Endothelial cell of umbilical vein (primary cell): ENCODE measurements at regions not wholly inside any gene's neighbourhood (a gene's known extent, or its start where the extent isn't known, plus 50 kb on each side); places are given as distances from the start of the nearest gene placed in this dataset.

Experiments used
- BruUV-seq: library from RNA; stranded (reverse); fragments of 400-500 nt; replicated peaks from 2 replicates; lab custom pipeline; 2021; lab: Mats Ljungman, UMichigan
- CTCF ChIA-PET: fragments of 300-600, 350-600 bp; sonication (Branson Sonifier 250); formaldehyde crosslinking; loops from one replicate; lab custom pipeline; 2021; ENCODE audit warnings: antibody characterized with exemption, inconsistent platforms; lab: Charles Lee
- POLR2A ChIA-PET: fragments of 300-600, 350-600 bp; sonication (Branson Sonifier 250); formaldehyde crosslinking; loops from one replicate; lab custom pipeline; 2021; ENCODE audit warnings: antibody characterized with exemption, inconsistent platforms; lab: Charles Lee
- DNase-seq: peaks from one replicate; pipeline ENCODE4 v3.0.0-alpha.2; 2011; ENCODE audit warnings: low read depth, low spot score
- FAIRE-seq: peaks from 2 replicates; lab custom pipeline; 2011; peaks lifted over from hg19 to GRCh38; lab: Jason Lieb, UNC
- H2AFZ ChIP-seq: 2 replicates; pipeline ENCODE4 v1.6.0; 2012; ENCODE audit warnings: low read depth, low read length, control low read depth, inconsistent platforms
- H3K27ac ChIP-seq: 2 replicates; pipeline ENCODE4 v1.5.1; 2011; ENCODE audit warnings: low read depth, mild to moderate bottlenecking, control low read depth, low read length, moderate library complexity; ENCODE audit not compliant: insufficient read depth
- H3K27me3 ChIP-seq, 2 experiments: 2 replicates each; pipeline versions ENCODE4 v1.6.0 to v1.6.1; 2011; ENCODE audit warnings: low read length in 2 of 2, mixed read lengths in 1 of 2; ENCODE audit not compliant: control insufficient read depth in 2 of 2, insufficient read depth in 2 of 2
- H3K36me3 ChIP-seq, 2 experiments: 2 replicates in 1 of 2; 3 replicates in 1 of 2; pipeline ENCODE4 v1.5.1; 2011; ENCODE audit warnings: low read length in 2 of 2, mild to moderate bottlenecking in 1 of 2, moderate library complexity in 1 of 2; ENCODE audit not compliant: control insufficient read depth in 2 of 2, insufficient read depth in 2 of 2; ENCODE audit errors: extremely low read depth in 1 of 2
- H3K4me1 ChIP-seq: 3 replicates; pipeline ENCODE4 v1.5.1; 2011; ENCODE audit warnings: mild to moderate bottlenecking, low read length; ENCODE audit not compliant: control insufficient read depth, insufficient read depth; ENCODE audit errors: extremely low read depth
- H3K4me2 ChIP-seq: 2 replicates; pipeline ENCODE4 v1.6.1; 2011; ENCODE audit warnings: low read length, control low read depth, mixed read lengths; ENCODE audit not compliant: insufficient read depth
- H3K4me3 ChIP-seq, 3 experiments: fragments of 200-600 bp in 1 of 3; sonication (generic), shearing (Covaris generic) in 1 of 3; replicated peaks in 1 of 3; 2 replicates each; pipeline ENCODE4 v1.5.1; 2011 to 2016; ENCODE audit warnings: control low read depth in 3 of 3, low read length in 3 of 3, mild to moderate bottlenecking in 2 of 3, inconsistent platforms in 1 of 3, low read depth in 1 of 3, moderate library complexity in 1 of 3; ENCODE audit not compliant: insufficient read depth in 1 of 3
- H3K79me2 ChIP-seq: 2 replicates; pipeline ENCODE4 v1.6.0; 2012; ENCODE audit warnings: low read length, inconsistent platforms; ENCODE audit not compliant: control insufficient read depth, insufficient read depth
- H3K9ac ChIP-seq: replicated peaks from 2 replicates; pipeline ENCODE3; 2011; ENCODE audit warnings: low read length, control low read depth; ENCODE audit not compliant: insufficient read depth; ENCODE audit errors: extremely low read depth
- H3K9me1 ChIP-seq: replicated peaks from 3 replicates; pipeline ENCODE4 v1.6.0; 2011; ENCODE audit warnings: mild to moderate bottlenecking, low read length; ENCODE audit not compliant: control insufficient read depth, insufficient read depth; ENCODE audit errors: extremely low read depth
- H3K9me3 ChIP-seq: replicated peaks from 2 replicates; pipeline ENCODE4 v1.5.1; 2012; ENCODE audit warnings: low read length, inconsistent platforms; ENCODE audit not compliant: control insufficient read depth, insufficient read depth
- H4K20me1 ChIP-seq: replicated peaks from 2 replicates; pipeline ENCODE3; 2011; ENCODE audit warnings: mild to moderate bottlenecking, low read length; ENCODE audit not compliant: control insufficient read depth, insufficient read depth; ENCODE audit errors: extremely low read depth
- EZH2 ChIP-seq: IDR thresholded peaks from 2 replicates; pipeline ENCODE4 v1.6.1; 2012; ENCODE audit warnings: borderline replicate concordance, low read depth, mild to moderate bottlenecking, moderate library complexity, low read length, inconsistent platforms; ENCODE audit not compliant: severe bottlenecking
- FOS ChIP-seq: IDR thresholded peaks from 2 replicates; pipeline ENCODE4 v1.6.1; 2011; ENCODE audit warnings: mild to moderate bottlenecking, low read length, moderate library complexity, borderline replicate concordance; ENCODE audit not compliant: insufficient read depth
- GATA2 ChIP-seq: IDR thresholded peaks from 2 replicates; pipeline ENCODE4 v1.7.0; 2011; ENCODE audit warnings: low read depth, mild to moderate bottlenecking, moderate library complexity, mixed read lengths, low read length; ENCODE audit not compliant: insufficient read length, insufficient read depth
- JUN ChIP-seq: IDR thresholded peaks from 2 replicates; pipeline ENCODE4 v1.6.1; 2011; ENCODE audit warnings: borderline replicate concordance, low read depth; ENCODE audit not compliant: insufficient read length, insufficient read depth
- MYC ChIP-seq: IDR thresholded peaks from one replicate; pipeline ENCODE4 v1.6.1; 2011; ENCODE audit warnings: mild to moderate bottlenecking, low read depth, low read length
- POLR2A ChIP-seq: IDR thresholded peaks from 2 replicates; pipeline ENCODE4 v1.6.1; 2012; ENCODE audit warnings: low read depth, mild to moderate bottlenecking, control low read depth, low read length
- POLR2AphosphoS5 ChIP-seq: IDR thresholded peaks from 2 replicates; pipeline ENCODE4 v1.6.1; 2012; ENCODE audit warnings: low read depth, mild to moderate bottlenecking, control low read depth, low read length, moderate library complexity; ENCODE audit not compliant: insufficient read depth
- dilution Hi-C: fragments of 300-500 bp; cut with MboI; formaldehyde crosslinking; loops from one replicate; pipeline ENCODE4 v1.15.0; 2019; ENCODE audit warnings: low sequenced_read_pairs; ENCODE audit not compliant: extremely low pct_ligation_motif_present
- intact Hi-C: fragments of 100-400 bp; cut with micrococcal nuclease; formaldehyde crosslinking; loops from one replicate; pipeline ENCODE4 v1.10.0; 2022
- TF ChIP-seq, protein P1 (sequence below), 2 donors: IDR thresholded peaks; 1 replicate in 1 of 2; 2 replicates in 1 of 2; pipeline ENCODE4 v1.5.1; 2011; ENCODE audit warnings: low read length in 2 of 2, mild to moderate bottlenecking in 2 of 2, moderate library complexity in 2 of 2, control low read depth in 1 of 2, inconsistent platforms in 1 of 2, low read depth in 1 of 2; ENCODE audit not compliant: insufficient read depth in 1 of 2; ENCODE audit errors: extremely low read depth in 1 of 2
- TF ChIP-seq, protein P2 (sequence below): IDR thresholded peaks from 2 replicates; pipeline ENCODE4 v1.6.1; 2011; ENCODE audit not compliant: insufficient read depth, insufficient read length

DNA sequence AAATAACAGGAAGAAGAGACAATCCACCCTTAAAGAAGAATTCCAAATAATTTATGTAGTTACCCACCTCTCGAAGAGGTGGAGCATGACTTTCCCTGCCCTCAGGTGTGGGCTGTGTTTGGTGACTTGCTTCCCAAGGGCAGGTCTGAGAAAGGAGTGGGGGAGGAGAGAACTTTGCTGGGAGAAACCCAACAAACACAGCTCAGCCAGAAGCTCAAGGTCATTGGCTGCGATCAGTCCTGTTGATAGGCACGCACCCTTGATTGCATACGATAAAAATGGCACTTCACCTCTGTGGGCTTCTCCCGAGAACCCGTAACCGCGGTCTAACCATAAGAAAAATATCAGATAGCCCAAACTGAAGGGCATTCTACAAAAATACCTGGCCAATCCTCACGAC is 157.5 kb upstream of the ID2 start:
- no peak for DNase-seq
- no peak overlapping the region for H2AFZ ChIP-seq
- intact Hi-C loops, result no loop called here
- no peaks in the 10 kb centered on the region for H3K9me1 ChIP-seq
- H3K4me3 ChIP-seq, result no peak overlapping the region
- dilution Hi-C loops, result no loop called here
- no TSS peak for BruUV-seq
- H3K4me1 ChIP-seq, result no peaks in the 10 kb centered on the region
- no peak for FAIRE-seq
- no peaks in the 10 kb centered on the region for H3K27me3 ChIP-seq
- no peak overlapping the region for H3K9ac ChIP-seq
- no peak overlapping the region for H3K4me2 ChIP-seq
- H3K9me3 ChIP-seq, result no peaks in the 10 kb centered on the region
- H3K79me2 ChIP-seq, result no peaks in the 10 kb centered on the region
- no peaks in the 10 kb centered on the region for H4K20me1 ChIP-seq
- H3K27ac ChIP-seq, result no peak overlapping the region
- ChIA-PET POLR2A (no interaction called here), CTCF (no interaction called here)
- H3K36me3 ChIP-seq, result no peaks in the 10 kb centered on the region
- TF ChIP-seq EZH2 (no peak), FOS (no peak), MYC (no peak), POLR2A (no peak), POLR2AphosphoS5 (no peak), GATA2 (no peak), JUN (no peak)
- TF ChIP-seq, protein P1, sequence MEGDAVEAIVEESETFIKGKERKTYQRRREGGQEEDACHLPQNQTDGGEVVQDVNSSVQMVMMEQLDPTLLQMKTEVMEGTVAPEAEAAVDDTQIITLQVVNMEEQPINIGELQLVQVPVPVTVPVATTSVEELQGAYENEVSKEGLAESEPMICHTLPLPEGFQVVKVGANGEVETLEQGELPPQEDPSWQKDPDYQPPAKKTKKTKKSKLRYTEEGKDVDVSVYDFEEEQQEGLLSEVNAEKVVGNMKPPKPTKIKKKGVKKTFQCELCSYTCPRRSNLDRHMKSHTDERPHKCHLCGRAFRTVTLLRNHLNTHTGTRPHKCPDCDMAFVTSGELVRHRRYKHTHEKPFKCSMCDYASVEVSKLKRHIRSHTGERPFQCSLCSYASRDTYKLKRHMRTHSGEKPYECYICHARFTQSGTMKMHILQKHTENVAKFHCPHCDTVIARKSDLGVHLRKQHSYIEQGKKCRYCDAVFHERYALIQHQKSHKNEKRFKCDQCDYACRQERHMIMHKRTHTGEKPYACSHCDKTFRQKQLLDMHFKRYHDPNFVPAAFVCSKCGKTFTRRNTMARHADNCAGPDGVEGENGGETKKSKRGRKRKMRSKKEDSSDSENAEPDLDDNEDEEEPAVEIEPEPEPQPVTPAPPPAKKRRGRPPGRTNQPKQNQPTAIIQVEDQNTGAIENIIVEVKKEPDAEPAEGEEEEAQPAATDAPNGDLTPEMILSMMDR (IDR thresholded peaks at IDR 0.05; ENCODE audit: extremely low read depth in 1 of 2, insufficient read depth in 1 of 2, low read depth in 1 of 2, low read length in 2 of 2), result no peak
- TF ChIP-seq, protein P2, sequence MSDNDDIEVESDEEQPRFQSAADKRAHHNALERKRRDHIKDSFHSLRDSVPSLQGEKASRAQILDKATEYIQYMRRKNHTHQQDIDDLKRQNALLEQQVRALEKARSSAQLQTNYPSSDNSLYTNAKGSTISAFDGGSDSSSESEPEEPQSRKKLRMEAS, result no peak
